PC-3 (cell line): ENCODE measurements at regions not wholly inside any gene's neighbourhood (a gene's known extent, or its start where the extent isn't known, plus 50 kb on each side); places are given as distances from the start of the nearest gene placed in this dataset.

Experiments
- ATAC-seq: fragments of 200-7000 bp; cut with Tn5 transposase; 2 replicates; pipeline ENCODE4 v1.9.1; 2020; ENCODE audit warnings: mild to moderate bottlenecking, moderate library complexity
- BruUV-seq: library from RNA; stranded (reverse); fragments of 400-500 nt; replicated peaks from 2 replicates; lab custom pipeline; 2021; lab: Mats Ljungman, UMichigan
- CTCF ChIA-PET: fragments of 300-600 bp; sonication (Branson Sonifier 250); formaldehyde crosslinking; loops from one replicate; lab custom pipeline; 2022; ENCODE audit warnings: antibody characterized with exemption; lab: Charles Lee
- POLR2A ChIA-PET: fragments of 300-600 bp; sonication (Branson Sonifier 250); formaldehyde crosslinking; loops from one replicate; lab custom pipeline; 2022; ENCODE audit warnings: antibody characterized with exemption; ENCODE audit not compliant: unreplicated experiment; lab: Charles Lee
- DNase-seq: peaks from one replicate; pipeline ENCODE4 v3.0.0-alpha.2; 2015
- H2AFZ ChIP-seq: fragments of 300-600 bp; sonication (generic); 2 replicates; pipeline ENCODE4 v1.6.0; 2016; ENCODE audit warnings: antibody characterized with exemption, low read length
- H3F3A ChIP-seq: fragments of 300-600 bp; sonication (generic); one replicate; pipeline ENCODE4 v1.6.0; 2017; ENCODE audit warnings: antibody characterized with exemption, low read length, control low read depth, mild to moderate bottlenecking; ENCODE audit not compliant: unreplicated experiment
- H3K27ac ChIP-seq: fragments of 300-600 bp; sonication (generic); 2 replicates; pipeline ENCODE4 v1.5.1; 2016; ENCODE audit warnings: mild to moderate bottlenecking, low read length
- H3K27me3 ChIP-seq: fragments of 300-600 bp; sonication (generic); 2 replicates; pipeline ENCODE4 v1.6.1; 2016; ENCODE audit warnings: low read length, mixed read lengths
- H3K36me3 ChIP-seq: fragments of 300-600 bp; sonication (generic); 2 replicates; pipeline ENCODE4 v1.6.1; 2016; ENCODE audit warnings: low read depth, mixed run types, low read length, mixed read lengths
- H3K4me1 ChIP-seq: fragments of 300-600 bp; sonication (generic); 2 replicates; pipeline ENCODE4 v1.5.1; 2016; ENCODE audit warnings: low read length; ENCODE audit not compliant: insufficient read depth
- H3K4me2 ChIP-seq: fragments of 300-600 bp; sonication (generic); 2 replicates; pipeline ENCODE4 v1.6.0; 2016; ENCODE audit warnings: low read length
- H3K4me3 ChIP-seq: fragments of 300-600 bp; sonication (generic); 2 replicates; pipeline ENCODE4 v1.5.1; 2016; ENCODE audit warnings: mild to moderate bottlenecking, low read length, mixed read lengths
- H3K79me2 ChIP-seq: fragments of 300-600 bp; sonication (generic); 2 replicates; pipeline ENCODE4 v1.6.1; 2017; ENCODE audit warnings: low read length, mixed read lengths
- H3K9ac ChIP-seq: fragments of 300-600 bp; sonication (generic); 2 replicates; pipeline ENCODE4 v1.6.0; 2016; ENCODE audit warnings: mild to moderate bottlenecking, low read length
- H3K9me2 ChIP-seq: fragments of 300-600 bp; sonication (generic); replicated peaks from 2 replicates; pipeline ENCODE4 v1.6.1; 2016; ENCODE audit warnings: mixed run types, low read length, mixed read lengths
- H3K9me3 ChIP-seq: fragments of 300-600 bp; sonication (generic); 2 replicates; pipeline ENCODE4 v1.6.1; 2016; ENCODE audit warnings: low read length, mixed read lengths
- H4K20me1 ChIP-seq: fragments of 300-600 bp; sonication (generic); 2 replicates; pipeline ENCODE4 v1.6.1; 2016; ENCODE audit warnings: low read length, mixed read lengths
- CTCF ChIP-seq: fragments of 300-600 bp; sonication (generic); conservative IDR thresholded peaks from 2 replicates; pipeline ENCODE4 v1.5.1; 2017; ENCODE audit warnings: antibody characterized with exemption, low read depth, mild to moderate bottlenecking, low read length
- EZH2 ChIP-seq: fragments of 300-600 bp; sonication (generic); IDR thresholded peaks from one replicate; pipeline ENCODE4 v1.6.1; 2017; ENCODE audit warnings: antibody characterized with exemption, mild to moderate bottlenecking, low read length; ENCODE audit not compliant: unreplicated experiment
- EZH2phosphoT487 ChIP-seq: fragments of 300-600 bp; sonication (generic); IDR thresholded peaks from 2 replicates; pipeline ENCODE4 v1.6.1; 2018; ENCODE audit warnings: mild to moderate bottlenecking, antibody characterized with exemption, low read length, borderline replicate concordance
- intact Hi-C: fragments of 100-400 bp; cut with micrococcal nuclease; formaldehyde crosslinking; loops from 2 replicates; pipeline ENCODE4 v1.9.0; 2023

GRCh38 chr12:20047901-20048300 lies 320.4 kb upstream of the PDE3A start:
- H3K9me3 ChIP-seq, result no peaks in the 10 kb centered on the region
- ChIA-PET POLR2A (no interaction called here), CTCF (no interaction called here)
- H3K4me2 ChIP-seq, result no peak overlapping the region
- no TSS peak for BruUV-seq
- no peaks in the 10 kb centered on the region for H3K27me3 ChIP-seq
- H3K4me3 ChIP-seq, result no peak overlapping the region
- no peak for TF ChIP-seq EZH2phosphoT487
- TF ChIP-seq EZH2, result no peak
- no peak for TF ChIP-seq CTCF
- no peak for ATAC-seq
- no peak for DNase-seq
- H3K27ac ChIP-seq, result no peak overlapping the region
- no peaks in the 10 kb centered on the region for H3K36me3 ChIP-seq
- intact Hi-C loops, result no loop called here
- H3K4me1 ChIP-seq, result no peaks in the 10 kb centered on the region
- no peaks in the 10 kb centered on the region for H4K20me1 ChIP-seq
- H3K9me2 ChIP-seq, result no peaks in the 10 kb centered on the region
- no peaks in the 10 kb centered on the region for H3F3A ChIP-seq
- no peak overlapping the region for H3K9ac ChIP-seq
- H3K79me2 ChIP-seq, result no peaks in the 10 kb centered on the region
- H2AFZ ChIP-seq, result no peak overlapping the region

GRCh38 chr12:20050221-20050620 lies 318.1 kb upstream of the PDE3A start:
- H3K4me1 ChIP-seq, result no peaks in the 10 kb centered on the region
- H3K79me2 ChIP-seq, result no peaks in the 10 kb centered on the region
- no peak overlapping the region for H3K27ac ChIP-seq
- intact Hi-C loops, result no loop called here
- no peak overlapping the region for H2AFZ ChIP-seq
- no peak overlapping the region for H3K4me2 ChIP-seq
- H3K9me2 ChIP-seq, result no peaks in the 10 kb centered on the region
- no peaks in the 10 kb centered on the region for H3K9me3 ChIP-seq
- DNase-seq, result no peak
- ATAC-seq, result no peak
- no peaks in the 10 kb centered on the region for H3K36me3 ChIP-seq
- no peak overlapping the region for H3K4me3 ChIP-seq
- no peaks in the 10 kb centered on the region for H3K27me3 ChIP-seq
- no peaks in the 10 kb centered on the region for H4K20me1 ChIP-seq
- ChIA-PET CTCF (no interaction called here), POLR2A (no interaction called here)
- no peaks in the 10 kb centered on the region for H3F3A ChIP-seq
- TF ChIP-seq CTCF (no peak), EZH2 (no peak), EZH2phosphoT487 (no peak)
- no TSS peak for BruUV-seq
- H3K9ac ChIP-seq, result no peak overlapping the region

GRCh38 chr12:20053782-20054181 lies 314.6 kb upstream of the PDE3A start:
- no peaks in the 10 kb centered on the region for H3K9me3 ChIP-seq
- ChIA-PET POLR2A (no interaction called here), CTCF (no interaction called here)
- H3K9ac ChIP-seq, result no peak overlapping the region
- no peak overlapping the region for H3K27ac ChIP-seq
- no peak for DNase-seq
- TF ChIP-seq EZH2phosphoT487, result no peak
- intact Hi-C loops, result no loop called here
- no peaks in the 10 kb centered on the region for H3F3A ChIP-seq
- no peaks in the 10 kb centered on the region for H4K20me1 ChIP-seq
- H3K4me2 ChIP-seq, result no peak overlapping the region
- H3K79me2 ChIP-seq, result no peaks in the 10 kb centered on the region
- no peaks in the 10 kb centered on the region for H3K36me3 ChIP-seq
- no peaks in the 10 kb centered on the region for H3K9me2 ChIP-seq
- no peaks in the 10 kb centered on the region for H3K27me3 ChIP-seq
- H3K4me3 ChIP-seq, result no peak overlapping the region
- ATAC-seq, result no peak
- no peak overlapping the region for H2AFZ ChIP-seq
- H3K4me1 ChIP-seq, result no peaks in the 10 kb centered on the region
- no TSS peak for BruUV-seq
